Keratinocyte (primary cell): ENCODE measurements at regions not wholly inside any gene's neighbourhood (a gene's known extent, or its start where the extent isn't known, plus 50 kb on each side); places are given as distances from the start of the nearest gene placed in this dataset.

Source experiments
- CTCF ChIP-seq, 3 experiments: IDR thresholded peaks in 1 of 3; conservative IDR thresholded peaks in 1 of 3; optimal IDR thresholded peaks in 1 of 3; 2 replicates in 2 of 3; 3 replicates in 1 of 3; pipeline versions ENCODE3 to v1.5.1; 2011; ENCODE audit warnings: low read length in 3 of 3, mild to moderate bottlenecking in 3 of 3, moderate library complexity in 2 of 3, control low read depth in 1 of 3, inconsistent platforms in 1 of 3; ENCODE audit not compliant: insufficient read depth in 2 of 3; ENCODE audit errors: extremely low read depth in 1 of 3
- EZH2 ChIP-seq: IDR thresholded peaks from one replicate; pipeline ENCODE4 v1.6.1; 2012; ENCODE audit warnings: inconsistent platforms, mild to moderate bottlenecking, low read length, moderate library complexity

- TF ChIP-seq CTCF (optimal IDR thresholded peaks at IDR 0.05 in 1 of 3, IDR thresholded peaks at IDR 0.05 in 1 of 3, conservative IDR thresholded peaks at IDR 0.05 in 1 of 3; ENCODE audit: extremely low read depth in 1 of 3, insufficient read depth in 2 of 3, low read length in 3 of 3) (no peak), EZH2 (no peak)
Measured at GRCh38 chr4:151854731-151855130, 93.9 kb upstream of the GATB start.
